ENCODE measurements at regions not wholly inside any gene's neighbourhood (a gene's known extent, or its start where the extent isn't known, plus 50 kb on each side); places are given as distances from the start of the nearest gene placed in this dataset.

- intact Hi-C loops (cut with micrococcal nuclease) = no loop called here
- no peak overlapping the region for H3K27ac Mint-ChIP-seq
- no peak overlapping the region for H3K4me3 Mint-ChIP-seq
- DNase-seq = no peak
- H3K27me3 ChIP-seq (ENCODE audit: insufficient read depth, low read length) = no peaks in the 10 kb centered on the region
- H3K9me3 ChIP-seq (ENCODE audit: control insufficient read depth in 1 of 2, low read length in 2 of 2) = no peaks in the 10 kb centered on the region
- H3K27ac ChIP-seq (ENCODE audit: low read depth, low read length) = no peak overlapping the region
- ChIA-PET CTCF (ENCODE audit: partially characterized antibody) (no interaction called here), POLR2A (ENCODE audit: partially characterized antibody) (no interaction called here)
- H3K4me1 ChIP-seq (ENCODE audit: insufficient read depth, low read length) = no peaks in the 10 kb centered on the region
- H3K27me3 Mint-ChIP-seq = no peaks in the 10 kb centered on the region
- no peak overlapping the region for H3K4me3 ChIP-seq (ENCODE audit: low read length in 2 of 2)
- H3K9me3 Mint-ChIP-seq = peaks cover 0 to 4% (median 0%) of the 10 kb centered on the region in 8 donors
- no peaks in the 10 kb centered on the region for H3K36me3 ChIP-seq (ENCODE audit: insufficient read depth, low read length)
- H3K36me3 Mint-ChIP-seq = no peaks in the 10 kb centered on the region
- no peaks in the 10 kb centered on the region for H3K4me1 Mint-ChIP-seq
Observed at GRCh38 chr11:109858152-109858551, 235.0 kb upstream of the ZC3H12C start.

GRCh38 chr11:109859045-109859724, 234.0 kb upstream of the ZC3H12C start:
- Mint-ChIP-seq H3K27me3 (peaks cover 0 to 1% of the 10 kb centered on the region in 2 donors), H3K27ac (no peak overlapping the region), H3K9me3 (peaks cover 0 to 4% (median 0%) of the 10 kb centered on the region in 8 donors), H3K4me3 (no peak overlapping the region), H3K4me1 (no peaks in the 10 kb centered on the region), H3K36me3 (no peaks in the 10 kb centered on the region)
- Histone ChIP-seq H3K27ac (ENCODE audit: low read depth, low read length) (no peak overlapping the region), H3K4me3 (ENCODE audit: low read length in 2 of 2) (no peak overlapping the region), H3K9me3 (ENCODE audit: control insufficient read depth in 1 of 2, low read length in 2 of 2) (no peaks in the 10 kb centered on the region), H3K36me3 (ENCODE audit: insufficient read depth, low read length) (no peaks in the 10 kb centered on the region), H3K4me1 (ENCODE audit: insufficient read depth, low read length) (no peaks in the 10 kb centered on the region), H3K27me3 (ENCODE audit: insufficient read depth, low read length) (no peaks in the 10 kb centered on the region)
- CTCF ChIA-PET (ENCODE audit: partially characterized antibody) = no interaction called here
- DNase-seq = no peak
- POLR2A ChIA-PET (ENCODE audit: partially characterized antibody) = no interaction called here
- intact Hi-C loops (cut with micrococcal nuclease) = no loop called here

- Mint-ChIP-seq H3K36me3 (no peaks in the 10 kb centered on the region), H3K27me3 (peaks cover 0 to 1% of the 10 kb centered on the region in 2 donors)
Observed at GRCh38 chr11:109862835-109863234, 230.4 kb upstream of the ZC3H12C start.

GRCh38 chr11:109864151-109864661, 229.0 kb upstream of the ZC3H12C start:
- Histone ChIP-seq H3K4me1 (ENCODE audit: insufficient read depth, low read length) (no peaks in the 10 kb centered on the region), H3K4me3 (ENCODE audit: low read length in 2 of 2) (no peak overlapping the region), H3K36me3 (ENCODE audit: insufficient read depth, low read length) (no peaks in the 10 kb centered on the region), H3K27ac (ENCODE audit: low read depth, low read length) (no peak overlapping the region), H3K27me3 (ENCODE audit: insufficient read depth, low read length) (no peaks in the 10 kb centered on the region), H3K9me3 (ENCODE audit: control insufficient read depth in 1 of 2, low read length in 2 of 2) (no peaks in the 10 kb centered on the region)
- H3K4me3 Mint-ChIP-seq = no peak overlapping the region
- ChIA-PET CTCF (ENCODE audit: partially characterized antibody) (no interaction called here), POLR2A (ENCODE audit: partially characterized antibody) (no interaction called here)
- H3K27me3 Mint-ChIP-seq = peaks cover 0 to 1% of the 10 kb centered on the region in 2 donors
- no peak overlapping the region for H3K27ac Mint-ChIP-seq
- no peaks in the 10 kb centered on the region for H3K4me1 Mint-ChIP-seq
- no peaks in the 10 kb centered on the region for H3K36me3 Mint-ChIP-seq
- intact Hi-C loops (cut with micrococcal nuclease) = no loop called here
- H3K9me3 Mint-ChIP-seq = peaks cover 0 to 4% (median 0%) of the 10 kb centered on the region in 8 donors
- DNase-seq = no peak

More at GRCh38 chr11:109862835-109863234, 230.4 kb upstream of the ZC3H12C start:
- Histone ChIP-seq H3K4me1 (ENCODE audit: insufficient read depth, low read length) (no peaks in the 10 kb centered on the region), H3K9me3 (ENCODE audit: control insufficient read depth in 1 of 2, low read length in 2 of 2) (no peaks in the 10 kb centered on the region), H3K27ac (ENCODE audit: low read depth, low read length) (no peak overlapping the region), H3K4me3 (ENCODE audit: low read length in 2 of 2) (no peak overlapping the region), H3K27me3 (ENCODE audit: insufficient read depth, low read length) (no peaks in the 10 kb centered on the region), H3K36me3 (ENCODE audit: insufficient read depth, low read length) (no peaks in the 10 kb centered on the region)
- no peak overlapping the region for H3K27ac Mint-ChIP-seq
- H3K4me3 Mint-ChIP-seq = no peak overlapping the region
- DNase-seq = no peak
- H3K9me3 Mint-ChIP-seq = peaks cover 0 to 4% (median 0%) of the 10 kb centered on the region in 8 donors
- CTCF ChIA-PET (ENCODE audit: partially characterized antibody) = no interaction called here
- POLR2A ChIA-PET (ENCODE audit: partially characterized antibody) = no interaction called here
- intact Hi-C loops (cut with micrococcal nuclease) = no loop called here
- no peaks in the 10 kb centered on the region for H3K4me1 Mint-ChIP-seq

GRCh38 chr11:109864834-109865547, 228.2 kb upstream of the ZC3H12C start:
- no peaks in the 10 kb centered on the region for H3K36me3 Mint-ChIP-seq
- intact Hi-C loops (cut with micrococcal nuclease) = no loop called here
- DNase-seq = no peak
- peaks cover 0 to 1% of the 10 kb centered on the region in 2 donors for H3K27me3 Mint-ChIP-seq
- H3K4me3 Mint-ChIP-seq = no peak overlapping the region
- H3K4me1 ChIP-seq (ENCODE audit: insufficient read depth, low read length) = no peaks in the 10 kb centered on the region
- CTCF ChIA-PET (ENCODE audit: partially characterized antibody) = no interaction called here
- H3K27ac Mint-ChIP-seq = no peak overlapping the region
- H3K27me3 ChIP-seq (ENCODE audit: insufficient read depth, low read length) = no peaks in the 10 kb centered on the region
- H3K9me3 Mint-ChIP-seq = peaks cover 0 to 4% (median 0%) of the 10 kb centered on the region in 8 donors
- POLR2A ChIA-PET (ENCODE audit: partially characterized antibody) = no interaction called here
- H3K4me1 Mint-ChIP-seq = no peaks in the 10 kb centered on the region
- no peak overlapping the region for H3K27ac ChIP-seq (ENCODE audit: low read depth, low read length)
- H3K36me3 ChIP-seq (ENCODE audit: insufficient read depth, low read length) = no peaks in the 10 kb centered on the region
- H3K9me3 ChIP-seq (ENCODE audit: control insufficient read depth in 1 of 2, low read length in 2 of 2) = no peaks in the 10 kb centered on the region
- H3K4me3 ChIP-seq (ENCODE audit: low read length in 2 of 2) = no peak overlapping the region

GRCh38 chr11:109865548-109866186, 227.5 kb upstream of the ZC3H12C start:
- H3K4me1 ChIP-seq (ENCODE audit: insufficient read depth, low read length) = no peaks in the 10 kb centered on the region
- no peaks in the 10 kb centered on the region for H3K9me3 ChIP-seq (ENCODE audit: control insufficient read depth in 1 of 2, low read length in 2 of 2)
- Mint-ChIP-seq H3K4me3 (no peak overlapping the region), H3K36me3 (no peaks in the 10 kb centered on the region), H3K4me1 (no peaks in the 10 kb centered on the region), H3K9me3 (peaks cover 0 to 4% (median 3%) of the 10 kb centered on the region in 8 donors), H3K27ac (no peak overlapping the region), H3K27me3 (peaks cover 0 to 1% of the 10 kb centered on the region in 2 donors)
- intact Hi-C loops (cut with micrococcal nuclease) = no loop called here
- H3K27ac ChIP-seq (ENCODE audit: low read depth, low read length) = no peak overlapping the region
- H3K4me3 ChIP-seq (ENCODE audit: low read length in 2 of 2) = no peak overlapping the region
- POLR2A ChIA-PET (ENCODE audit: partially characterized antibody) = no interaction called here
- no peaks in the 10 kb centered on the region for H3K36me3 ChIP-seq (ENCODE audit: insufficient read depth, low read length)
- H3K27me3 ChIP-seq (ENCODE audit: insufficient read depth, low read length) = no peaks in the 10 kb centered on the region
- CTCF ChIA-PET (ENCODE audit: partially characterized antibody) = no interaction called here
- DNase-seq = no peak

- ChIA-PET CTCF (ENCODE audit: partially characterized antibody) (no interaction called here), POLR2A (ENCODE audit: partially characterized antibody) (no interaction called here)
- H3K4me3 Mint-ChIP-seq = no peak overlapping the region
- H3K27me3 Mint-ChIP-seq = peaks cover 0 to 1% of the 10 kb centered on the region in 2 donors
- DNase-seq = no peak
- Histone ChIP-seq H3K27ac (ENCODE audit: low read depth, low read length) (no peak overlapping the region), H3K27me3 (ENCODE audit: insufficient read depth, low read length) (no peaks in the 10 kb centered on the region), H3K4me3 (ENCODE audit: low read length in 2 of 2) (no peak overlapping the region), H3K4me1 (ENCODE audit: insufficient read depth, low read length) (no peaks in the 10 kb centered on the region), H3K36me3 (ENCODE audit: insufficient read depth, low read length) (no peaks in the 10 kb centered on the region), H3K9me3 (ENCODE audit: control insufficient read depth in 1 of 2, low read length in 2 of 2) (no peaks in the 10 kb centered on the region)
- intact Hi-C loops (cut with micrococcal nuclease) = no loop called here
- H3K27ac Mint-ChIP-seq = no peak overlapping the region
- no peaks in the 10 kb centered on the region for H3K36me3 Mint-ChIP-seq
- peaks cover 0 to 4% (median 2%) of the 10 kb centered on the region in 8 donors for H3K9me3 Mint-ChIP-seq
- H3K4me1 Mint-ChIP-seq = no peaks in the 10 kb centered on the region
Observed at GRCh38 chr11:109867784-109868183, 225.4 kb upstream of the ZC3H12C start.

Data from CD4-positive, alpha-beta memory T cell (primary cell).